H9 (cell line): ENCODE measurements at regions not wholly inside any gene's neighbourhood (a gene's known extent, or its start where the extent isn't known, plus 50 kb on each side); places are given as distances from the start of the nearest gene placed in this dataset.

Experiments used
- DNase-seq: peaks from one replicate; pipeline ENCODE4 v3.0.0-alpha.2; 2017
- H2AFZ ChIP-seq: one replicate; pipeline ENCODE4 v1.6.1; 2013; ENCODE audit warnings: mild to moderate bottlenecking, low read length, control low read depth, moderate library complexity
- H2AK5ac ChIP-seq: 2 replicates; pipeline ENCODE4 v1.6.1; 2013; ENCODE audit warnings: low read length, control low read depth, mixed read lengths; ENCODE audit not compliant: insufficient read length
- H2BK120ac ChIP-seq: one replicate; pipeline ENCODE4 v1.6.1; 2013; ENCODE audit warnings: low read depth, mild to moderate bottlenecking, low read length, control low read depth, inconsistent platforms; ENCODE audit not compliant: poor library complexity, severe bottlenecking
- H2BK12ac ChIP-seq: 2 replicates; pipeline ENCODE4 v1.6.1; 2013; ENCODE audit warnings: low read length, control low read depth, mixed read lengths, low read depth; ENCODE audit not compliant: insufficient read length
- H2BK15ac ChIP-seq: 2 replicates; pipeline ENCODE4 v1.6.1; 2013; ENCODE audit warnings: low read depth, low read length, control low read depth
- H2BK20ac ChIP-seq: one replicate; pipeline ENCODE4 v1.6.1; 2013; ENCODE audit warnings: low read depth, mild to moderate bottlenecking, low read length, control low read depth, inconsistent platforms; ENCODE audit not compliant: poor library complexity, severe bottlenecking
- H2BK5ac ChIP-seq: 2 replicates; pipeline ENCODE4 v1.6.1; 2013; ENCODE audit warnings: low read length, control low read depth, mixed read lengths; ENCODE audit not compliant: insufficient read length
- H3K14ac ChIP-seq: 2 replicates; pipeline ENCODE4 v1.6.1; 2013; ENCODE audit warnings: low read length, control low read depth; ENCODE audit not compliant: insufficient read depth
- H3K18ac ChIP-seq: 2 replicates; pipeline ENCODE4 v1.6.1; 2013; ENCODE audit warnings: low read depth, mild to moderate bottlenecking, mixed read lengths, low read length, control low read depth; ENCODE audit not compliant: insufficient read length
- H3K23ac ChIP-seq: 2 replicates; pipeline ENCODE4 v1.6.1; 2013; ENCODE audit warnings: low read length, control low read depth, mixed read lengths, low read depth; ENCODE audit not compliant: insufficient read length
- H3K23me2 ChIP-seq: 2 replicates; pipeline ENCODE4 v1.6.1; 2013; ENCODE audit warnings: low read depth, mild to moderate bottlenecking, mixed read lengths, low read length, control low read depth; ENCODE audit not compliant: insufficient read length, poor library complexity, severe bottlenecking
- H3K27ac ChIP-seq: 2 replicates; pipeline ENCODE4 v1.5.1; 2013; ENCODE audit warnings: low read length, control low read depth, mixed read lengths, low read depth; ENCODE audit not compliant: insufficient read length
- H3K27me3 ChIP-seq: 2 replicates; pipeline ENCODE4 v1.6.1; 2013; ENCODE audit warnings: low read length, control low read depth, inconsistent platforms; ENCODE audit not compliant: insufficient read depth
- H3K4ac ChIP-seq: 2 replicates; pipeline ENCODE4 v1.6.1; 2013; ENCODE audit warnings: low read depth, mild to moderate bottlenecking, control low read depth, inconsistent platforms, low read length, moderate library complexity
- H3K4me1 ChIP-seq: 2 replicates; pipeline ENCODE4 v1.6.1; 2013; ENCODE audit warnings: low read length, control low read depth, inconsistent platforms; ENCODE audit not compliant: insufficient read depth
- H3K4me2 ChIP-seq: 2 replicates; pipeline ENCODE4 v1.6.1; 2013; ENCODE audit warnings: low read length, control low read depth, mixed read lengths; ENCODE audit not compliant: insufficient read length, insufficient read depth
- H3K56ac ChIP-seq: 2 replicates; pipeline ENCODE4 v1.6.1; 2013; ENCODE audit warnings: low read depth, mild to moderate bottlenecking, mixed read lengths, low read length, control low read depth; ENCODE audit not compliant: insufficient read length
- H3K79me1 ChIP-seq: 2 replicates; pipeline ENCODE4 v1.6.1; 2013; ENCODE audit warnings: low read depth, mild to moderate bottlenecking, moderate library complexity, low read length, control low read depth, inconsistent platforms; ENCODE audit not compliant: insufficient read depth, poor library complexity, severe bottlenecking
- H3K79me2 ChIP-seq: 2 replicates; pipeline ENCODE4 v1.6.1; 2013; ENCODE audit warnings: low read length, control low read depth, inconsistent platforms; ENCODE audit not compliant: insufficient read depth
- H3K9ac ChIP-seq: 2 replicates; pipeline ENCODE4 v1.6.1; 2013; ENCODE audit warnings: low read length, control low read depth, mixed read lengths; ENCODE audit not compliant: insufficient read length; ENCODE audit errors: extremely low read depth
- H3K9me3 ChIP-seq: one replicate; pipeline ENCODE4 v1.6.1; 2013; ENCODE audit warnings: low read depth, low read length, inconsistent platforms; ENCODE audit not compliant: control insufficient read depth
- H3T11ph ChIP-seq: one replicate; pipeline ENCODE4 v1.6.1; 2013; ENCODE audit warnings: mild to moderate bottlenecking, low read length, control low read depth, inconsistent platforms
- H4K20me1 ChIP-seq: one replicate; pipeline ENCODE4 v1.6.1; 2013; ENCODE audit not compliant: control insufficient read depth, insufficient read length, insufficient read depth
- H4K5ac ChIP-seq: 2 replicates; pipeline ENCODE4 v1.6.1; 2013; ENCODE audit warnings: low read depth, mild to moderate bottlenecking, mixed read lengths, low read length, control low read depth; ENCODE audit not compliant: insufficient read length
- H4K8ac ChIP-seq: replicated peaks from 2 replicates; pipeline ENCODE4 v1.6.1; 2013; ENCODE audit warnings: low read length, control low read depth, mixed read lengths, low read depth; ENCODE audit not compliant: insufficient read length
- H4K91ac ChIP-seq: 2 replicates; pipeline ENCODE4 v1.6.1; 2013; ENCODE audit warnings: low read depth, mild to moderate bottlenecking, moderate library complexity, mixed read lengths, low read length, control low read depth; ENCODE audit not compliant: insufficient read length
- H3K27ac Mint-ChIP-seq, 3 experiments: 2 replicates in 2 of 3; 3 replicates in 1 of 3; pipeline ENCODE4 v1.8.0; 2020 to 2021; ENCODE audit warnings: mixed read lengths in 3 of 3, mild to moderate bottlenecking in 1 of 3, moderate library complexity in 1 of 3
- H3K27me3 Mint-ChIP-seq: 2 replicates; pipeline ENCODE4 v1.8.0; 2021; ENCODE audit warnings: low read depth, mild to moderate bottlenecking, moderate library complexity, mixed read lengths
- H3K36me3 Mint-ChIP-seq, 3 experiments: 2 replicates in 2 of 3; 3 replicates in 1 of 3; pipeline ENCODE4 v1.8.0; 2020 to 2021; ENCODE audit warnings: low read depth in 3 of 3, mixed read lengths in 3 of 3; ENCODE audit not compliant: insufficient read depth in 1 of 3
- H3K4me1 Mint-ChIP-seq, 2 experiments: 2 replicates each; pipeline ENCODE4 v1.8.0; 2020; ENCODE audit warnings: mixed read lengths in 2 of 2
- H3K4me3 Mint-ChIP-seq, 2 experiments: 2 replicates in 1 of 2; 3 replicates in 1 of 2; pipeline ENCODE4 v1.8.0; 2020 to 2021; ENCODE audit warnings: mild to moderate bottlenecking in 2 of 2, mixed read lengths in 2 of 2, moderate library complexity in 1 of 2
- H3K9me3 Mint-ChIP-seq, 2 experiments: 2 replicates in 1 of 2; 3 replicates in 1 of 2; pipeline ENCODE4 v1.8.0; 2020; ENCODE audit warnings: mild to moderate bottlenecking in 2 of 2, mixed read lengths in 2 of 2, moderate library complexity in 1 of 2
- WGBS: extraction: QIAGEN DNeasy Blood & Tissue Kit; methylation state at CpG from one replicate; pipeline ENCODE4 v1.1.7; 2013; ENCODE audit warnings: missing lambda C conversion rate, low lambda C conversion rate, mixed read lengths; ENCODE audit not compliant: insufficient read length; ENCODE audit errors: extremely low coverage; 5-methylcytosine and 5-hydroxymethylcytosine counted together
- TF ChIP-seq, protein P1 (sequence below): fragments of 200-600 bp; sonication (generic); conservative IDR thresholded peaks from 3 replicates; pipeline ENCODE4 v1.8.0; 2021; ENCODE audit warnings: antibody characterized with exemption, mild to moderate bottlenecking

GRCh38 chr1:30183895-30184294, 539.5 kb downstream of the MATN1 start:
- H3K27me3 ChIP-seq: no peaks in the 10 kb centered on the region
- no peak overlapping the region for H2BK5ac ChIP-seq
- H3T11ph ChIP-seq: no peak overlapping the region
- TF ChIP-seq, protein P1, sequence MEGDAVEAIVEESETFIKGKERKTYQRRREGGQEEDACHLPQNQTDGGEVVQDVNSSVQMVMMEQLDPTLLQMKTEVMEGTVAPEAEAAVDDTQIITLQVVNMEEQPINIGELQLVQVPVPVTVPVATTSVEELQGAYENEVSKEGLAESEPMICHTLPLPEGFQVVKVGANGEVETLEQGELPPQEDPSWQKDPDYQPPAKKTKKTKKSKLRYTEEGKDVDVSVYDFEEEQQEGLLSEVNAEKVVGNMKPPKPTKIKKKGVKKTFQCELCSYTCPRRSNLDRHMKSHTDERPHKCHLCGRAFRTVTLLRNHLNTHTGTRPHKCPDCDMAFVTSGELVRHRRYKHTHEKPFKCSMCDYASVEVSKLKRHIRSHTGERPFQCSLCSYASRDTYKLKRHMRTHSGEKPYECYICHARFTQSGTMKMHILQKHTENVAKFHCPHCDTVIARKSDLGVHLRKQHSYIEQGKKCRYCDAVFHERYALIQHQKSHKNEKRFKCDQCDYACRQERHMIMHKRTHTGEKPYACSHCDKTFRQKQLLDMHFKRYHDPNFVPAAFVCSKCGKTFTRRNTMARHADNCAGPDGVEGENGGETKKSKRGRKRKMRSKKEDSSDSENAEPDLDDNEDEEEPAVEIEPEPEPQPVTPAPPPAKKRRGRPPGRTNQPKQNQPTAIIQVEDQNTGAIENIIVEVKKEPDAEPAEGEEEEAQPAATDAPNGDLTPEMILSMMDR: no peak
- H2BK20ac ChIP-seq: no peak overlapping the region
- Mint-ChIP-seq H3K36me3 (no peaks in the 10 kb centered on the region), H3K4me3 (no peak overlapping the region), H3K27ac (no peak overlapping the region), H3K9me3 (no peaks in the 10 kb centered on the region), H3K27me3 (peaks cover 2% of the 10 kb centered on the region), H3K4me1 (no peaks in the 10 kb centered on the region; a peak in 1 of 4 replicates)
- H4K20me1 ChIP-seq: no peaks in the 10 kb centered on the region
- H3K18ac ChIP-seq: no peak overlapping the region
- H3K27ac ChIP-seq: no peak overlapping the region
- H2BK15ac ChIP-seq: no peak overlapping the region
- no peak overlapping the region for H4K91ac ChIP-seq
- H4K8ac ChIP-seq: no peak overlapping the region
- H3K4me1 ChIP-seq: no peaks in the 10 kb centered on the region
- no peak overlapping the region for H2BK120ac ChIP-seq
- no CpG with 5 or more reads among the region's 5 CpGs for WGBS
- no peak overlapping the region for H3K23ac ChIP-seq
- no peak overlapping the region for H2AK5ac ChIP-seq
- no peak for DNase-seq
- no peak overlapping the region for H3K9ac ChIP-seq
- no peaks in the 10 kb centered on the region for H3K79me2 ChIP-seq
- no peaks in the 10 kb centered on the region for H3K9me3 ChIP-seq
- H2BK12ac ChIP-seq: no peak overlapping the region
- H4K5ac ChIP-seq: no peak overlapping the region
- no peak overlapping the region for H3K4ac ChIP-seq
- no peak overlapping the region for H3K14ac ChIP-seq
- no peaks in the 10 kb centered on the region for H3K23me2 ChIP-seq
- H2AFZ ChIP-seq: no peak overlapping the region
- no peak overlapping the region for H3K56ac ChIP-seq
- no peaks in the 10 kb centered on the region for H3K79me1 ChIP-seq
- H3K4me2 ChIP-seq: no peak overlapping the region
